Thyroid gland (tissue), 4 donors: ENCODE measurements at regions not wholly inside any gene's neighbourhood (a gene's known extent, or its start where the extent isn't known, plus 50 kb on each side); places are given as distances from the start of the nearest gene placed in this dataset.

Experiments
- CTCF ChIP-seq, 6 experiments: fragments of 200-600 bp in 3 of 6; fragments of 450-650 bp in 3 of 6; sonication (generic) in 3 of 6; IDR thresholded peaks; one replicate each; pipeline ENCODE4 v1.5.1; 2016 to 2019; ENCODE audit warnings: antibody characterized with exemption in 6 of 6, mild to moderate bottlenecking in 2 of 6, inconsistent platforms in 1 of 6, moderate library complexity in 1 of 6
- POLR2A ChIP-seq, 2 donors: fragments of 450-650 bp; IDR thresholded peaks; one replicate each; pipeline ENCODE4 v1.6.1; 2017; ENCODE audit warnings: antibody characterized with exemption in 2 of 2, mild to moderate bottlenecking in 2 of 2, moderate library complexity in 1 of 2

GRCh38 chr18:2114289-2114688 is 457.0 kb downstream of the METTL4 start:
- no peak for TF ChIP-seq CTCF (IDR thresholded peaks at IDR 0.05)
- no peak for TF ChIP-seq POLR2A (IDR thresholded peaks at IDR 0.05)
